ENCODE measurements at regions not wholly inside any gene's neighbourhood (a gene's known extent, or its start where the extent isn't known, plus 50 kb on each side); places are given as distances from the start of the nearest gene placed in this dataset.
"Not testable (repeated sequence)": the region's sequence is repeated elsewhere in the genome, so short reads cannot be mapped to it uniquely, and the experiment has no call there.

GRCh38 chr5:25441810-25442209 is 797.0 kb upstream of the CDH10 start:
- Histone ChIP-seq H3K27ac (replicated peaks) (no peak overlapping the region), H3K27me3 (ENCODE audit: insufficient read depth, poor library complexity, severe bottlenecking) (no peaks in the 10 kb centered on the region), H3K4me3 (replicated peaks; ENCODE audit: insufficient read depth, low read length) (no peak overlapping the region)
- DNase-seq (ENCODE audit: low read depth in 1 of 2, low spot score in 1 of 2), result no peak
- TF ChIP-seq REST (IDR thresholded peaks at IDR 0.05; ENCODE audit: insufficient replicate concordance, low read depth) (no peak), POLR2AphosphoS5 (IDR thresholded peaks at IDR 0.05; ENCODE audit: low read depth) (no peak), SPI1 (IDR thresholded peaks at IDR 0.05; ENCODE audit: borderline replicate concordance, low read depth) (no peak), CTCF (IDR thresholded peaks at IDR 0.05; ENCODE audit: insufficient read depth, low read length) (no peak), GABPA (IDR thresholded peaks at IDR 0.05; ENCODE audit: low read depth) (no peak)

- Histone ChIP-seq H3K27ac (replicated peaks) (no peak overlapping the region), H3K4me3 (replicated peaks; ENCODE audit: insufficient read depth, low read length) (no peak overlapping the region)
- DNase-seq (ENCODE audit: low read depth in 1 of 2, low spot score in 1 of 2), result no peak
Measured at GRCh38 chr5:25439025-25439424, 794.2 kb upstream of the CDH10 start.

GRCh38 chr5:25438375-25438774 is 793.6 kb upstream of the CDH10 start:
- DNase-seq (ENCODE audit: low read depth in 1 of 2, low spot score in 1 of 2); H3K27ac ChIP-seq (replicated peaks); H3K4me3 ChIP-seq (replicated peaks; ENCODE audit: insufficient read depth, low read length); H3K27me3 ChIP-seq (ENCODE audit: insufficient read depth, poor library complexity, severe bottlenecking): not testable (repeated sequence)

More at GRCh38 chr5:25439025-25439424, 794.2 kb upstream of the CDH10 start:
- no peaks in the 10 kb centered on the region for H3K27me3 ChIP-seq (ENCODE audit: insufficient read depth, poor library complexity, severe bottlenecking)
- TF ChIP-seq CTCF (IDR thresholded peaks at IDR 0.05; ENCODE audit: insufficient read depth, low read length) (no peak), REST (IDR thresholded peaks at IDR 0.05; ENCODE audit: insufficient replicate concordance, low read depth) (no peak), POLR2AphosphoS5 (IDR thresholded peaks at IDR 0.05; ENCODE audit: low read depth) (no peak), SPI1 (IDR thresholded peaks at IDR 0.05; ENCODE audit: borderline replicate concordance, low read depth) (no peak), GABPA (IDR thresholded peaks at IDR 0.05; ENCODE audit: low read depth) (no peak)

- no peak for DNase-seq (ENCODE audit: low read depth in 1 of 2, low spot score in 1 of 2)
- H3K4me3 ChIP-seq (replicated peaks; ENCODE audit: insufficient read depth, low read length), result no peak overlapping the region
- H3K27me3 ChIP-seq (ENCODE audit: insufficient read depth, poor library complexity, severe bottlenecking), result no peaks in the 10 kb centered on the region
- no peak for TF ChIP-seq CTCF (IDR thresholded peaks at IDR 0.05; ENCODE audit: insufficient read depth, low read length)
- no peak for TF ChIP-seq REST (IDR thresholded peaks at IDR 0.05; ENCODE audit: insufficient replicate concordance, low read depth)
- TF ChIP-seq SPI1 (IDR thresholded peaks at IDR 0.05; ENCODE audit: borderline replicate concordance, low read depth), result no peak
- TF ChIP-seq POLR2AphosphoS5 (IDR thresholded peaks at IDR 0.05; ENCODE audit: low read depth), result no peak
- TF ChIP-seq GABPA (IDR thresholded peaks at IDR 0.05; ENCODE audit: low read depth), result no peak
- no peak overlapping the region for H3K27ac ChIP-seq (replicated peaks)
Measured at GRCh38 chr5:25436452-25436851, 791.7 kb upstream of the CDH10 start.

Measured in HL-60 (cell line).